ENCODE measurements at regions not wholly inside any gene's neighbourhood (a gene's known extent, or its start where the extent isn't known, plus 50 kb on each side); places are given as distances from the start of the nearest gene placed in this dataset.

DNA sequence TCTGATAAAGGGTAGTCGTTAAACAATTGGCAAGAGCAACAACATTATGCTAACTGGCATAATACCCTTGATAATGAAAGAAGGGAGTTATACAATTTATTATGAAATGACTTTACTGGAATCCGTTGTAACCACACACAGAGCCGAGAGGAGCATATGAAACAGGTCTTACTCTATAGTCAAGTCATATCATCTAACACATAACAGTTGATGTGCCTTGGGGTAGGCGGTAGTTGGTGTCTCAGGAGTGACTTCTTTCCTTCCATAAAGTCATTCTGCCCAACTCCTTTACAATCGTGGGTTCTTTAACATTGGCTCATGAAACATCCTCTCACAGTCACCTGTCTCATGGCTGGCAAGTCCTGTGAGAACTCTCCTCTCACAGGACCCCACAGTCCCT is 225.2 kb downstream of the LTN1 start:
- H3K4me3 Mint-ChIP-seq: no peak overlapping the region
- ATAC-seq (ENCODE audit: low read depth) (no peak), DNase-seq (ENCODE audit: low spot score in 2 of 2) (no peak)
- H3K27me3 Mint-ChIP-seq: no peaks in the 10 kb centered on the region
- peaks cover 5% of the 10 kb centered on the region for H3K9me3 Mint-ChIP-seq
- H3K27ac Mint-ChIP-seq: no peak overlapping the region
- H3K36me3 Mint-ChIP-seq: peaks cover 10% of the 10 kb centered on the region
- peaks cover 2% of the 10 kb centered on the region for H3K4me1 Mint-ChIP-seq

DNA sequence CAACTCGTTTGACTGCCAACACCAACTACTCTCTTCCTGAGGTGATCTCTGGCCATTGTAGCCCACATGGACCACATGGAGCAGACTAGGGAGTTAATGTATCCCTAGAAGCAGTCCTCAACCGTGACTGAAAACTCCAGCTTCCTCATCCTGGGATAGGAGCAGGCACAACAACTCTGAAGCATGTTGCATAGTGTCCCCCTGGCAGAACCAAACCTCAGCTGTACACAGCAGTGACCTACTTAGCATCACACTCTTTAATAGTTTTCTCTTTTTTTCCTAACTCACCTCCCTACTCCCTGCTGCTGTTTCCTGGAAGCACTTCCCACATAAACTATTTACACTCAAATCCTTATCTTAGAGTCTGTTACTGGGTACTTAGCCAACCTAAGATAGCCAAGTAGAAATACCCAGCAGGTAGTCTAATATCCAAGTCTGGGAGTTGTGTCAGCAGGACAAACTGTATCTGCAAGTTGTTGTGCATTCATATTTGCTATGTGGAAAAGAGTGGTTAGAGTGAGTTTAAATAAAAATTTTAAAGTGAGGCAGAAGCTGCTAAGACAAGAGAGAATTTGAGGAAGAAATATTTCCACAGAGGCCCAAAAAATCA is 228.8 kb downstream of the LTN1 start:
- no peak overlapping the region for H3K27ac Mint-ChIP-seq
- H3K9me3 Mint-ChIP-seq: peaks cover 6% of the 10 kb centered on the region
- H3K4me1 Mint-ChIP-seq: peaks cover 2% of the 10 kb centered on the region
- no peak overlapping the region for H3K4me3 Mint-ChIP-seq
- H3K36me3 Mint-ChIP-seq: peaks cover 12% of the 10 kb centered on the region
- ATAC-seq (ENCODE audit: low read depth) (no peak), DNase-seq (ENCODE audit: low spot score in 2 of 2) (no peak)
- H3K27me3 Mint-ChIP-seq: no peaks in the 10 kb centered on the region

DNA sequence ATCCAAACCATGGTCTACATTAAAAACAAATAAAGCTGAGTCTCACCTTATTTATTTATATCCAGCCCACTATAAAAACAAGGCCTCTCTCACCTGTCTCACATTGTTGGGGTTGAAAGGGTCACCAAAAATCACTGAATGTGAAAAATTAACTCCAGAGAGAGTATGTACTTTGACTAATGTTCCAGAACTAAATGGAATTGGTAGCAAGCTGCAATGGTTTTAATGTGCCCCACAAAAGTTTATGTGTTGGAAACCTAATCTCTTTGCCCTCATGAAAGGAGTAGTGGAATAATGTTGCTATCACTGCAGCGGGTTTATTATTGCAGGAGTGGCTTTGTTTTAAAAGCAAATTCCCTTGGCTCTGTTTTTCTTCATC is 230.3 kb downstream of the LTN1 start:
- Mint-ChIP-seq H3K27ac (no peak overlapping the region), H3K36me3 (peaks cover 12% of the 10 kb centered on the region), H3K4me3 (no peak overlapping the region), H3K27me3 (no peaks in the 10 kb centered on the region), H3K9me3 (peaks cover 6% of the 10 kb centered on the region), H3K4me1 (peaks cover 2% of the 10 kb centered on the region)
- DNase-seq (ENCODE audit: low spot score in 2 of 2): no peak
- ATAC-seq (ENCODE audit: low read depth): no peak

DNA sequence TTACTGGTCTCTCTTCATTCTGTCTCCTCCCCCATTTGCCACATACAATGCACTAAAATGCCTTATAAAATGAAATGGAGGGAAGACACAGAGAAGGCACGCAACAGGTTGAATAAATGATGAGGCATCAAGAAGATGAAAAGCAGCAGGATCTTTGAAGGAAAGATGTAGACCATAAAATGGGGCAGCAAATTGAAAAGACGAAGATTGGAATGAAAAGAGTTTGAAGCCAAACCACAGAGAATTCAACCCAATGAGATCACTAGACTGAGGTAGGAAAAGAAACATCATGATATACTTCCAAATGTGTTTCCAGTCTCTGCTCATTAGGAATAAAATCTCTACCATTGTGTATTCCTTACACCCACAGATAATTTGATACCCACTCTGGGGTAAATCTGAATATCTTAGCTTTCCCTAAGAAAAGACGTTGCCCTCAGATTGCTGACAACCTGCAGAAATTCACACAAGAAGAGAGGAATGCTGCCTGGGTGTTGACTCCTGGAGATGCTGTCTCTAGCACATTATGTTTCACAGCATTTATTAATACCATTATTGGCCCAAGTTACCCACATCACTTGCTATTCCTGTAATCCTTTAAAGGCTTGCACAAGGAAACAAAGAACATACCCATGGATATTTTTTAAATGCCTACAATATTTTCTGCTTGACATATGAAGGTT is 230.9 kb downstream of the LTN1 start:
- DNase-seq (ENCODE audit: low spot score in 2 of 2): no peak

DNA sequence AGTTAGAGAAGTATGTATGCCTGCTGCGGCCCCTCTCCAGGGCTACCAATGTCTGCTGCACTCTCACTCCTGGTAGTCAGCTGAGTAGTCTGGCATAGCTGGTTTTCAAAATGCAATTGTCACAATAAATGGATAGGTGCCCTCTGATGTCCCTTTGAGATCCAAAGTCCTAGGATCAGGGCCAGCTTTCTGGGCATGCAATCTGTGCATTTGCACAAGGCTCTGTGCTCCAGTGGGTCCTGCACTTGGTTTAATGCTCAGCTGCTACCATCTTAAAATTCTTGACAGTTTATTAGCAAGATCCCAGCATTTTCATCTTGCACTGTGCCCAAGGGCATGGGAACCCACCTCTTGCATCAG is 233.8 kb downstream of the LTN1 start:
- ATAC-seq (ENCODE audit: low read depth) (no peak), DNase-seq (ENCODE audit: low spot score in 2 of 2) (no peak)
- Mint-ChIP-seq H3K36me3 (peaks cover 6% of the 10 kb centered on the region), H3K4me1 (peaks cover 2% of the 10 kb centered on the region), H3K27ac (no peak overlapping the region), H3K4me3 (no peak overlapping the region), H3K9me3 (peaks cover 1% of the 10 kb centered on the region), H3K27me3 (no peaks in the 10 kb centered on the region)

More for the DNA sequence above, 230.9 kb downstream of the LTN1 start:
- Mint-ChIP-seq H3K36me3 (peaks cover 10% of the 10 kb centered on the region), H3K4me3 (no peak overlapping the region), H3K27me3 (no peaks in the 10 kb centered on the region), H3K27ac (no peak overlapping the region), H3K9me3 (peaks cover 6% of the 10 kb centered on the region), H3K4me1 (peaks cover 2% of the 10 kb centered on the region)
- ATAC-seq (ENCODE audit: low read depth): no peak

DNA sequence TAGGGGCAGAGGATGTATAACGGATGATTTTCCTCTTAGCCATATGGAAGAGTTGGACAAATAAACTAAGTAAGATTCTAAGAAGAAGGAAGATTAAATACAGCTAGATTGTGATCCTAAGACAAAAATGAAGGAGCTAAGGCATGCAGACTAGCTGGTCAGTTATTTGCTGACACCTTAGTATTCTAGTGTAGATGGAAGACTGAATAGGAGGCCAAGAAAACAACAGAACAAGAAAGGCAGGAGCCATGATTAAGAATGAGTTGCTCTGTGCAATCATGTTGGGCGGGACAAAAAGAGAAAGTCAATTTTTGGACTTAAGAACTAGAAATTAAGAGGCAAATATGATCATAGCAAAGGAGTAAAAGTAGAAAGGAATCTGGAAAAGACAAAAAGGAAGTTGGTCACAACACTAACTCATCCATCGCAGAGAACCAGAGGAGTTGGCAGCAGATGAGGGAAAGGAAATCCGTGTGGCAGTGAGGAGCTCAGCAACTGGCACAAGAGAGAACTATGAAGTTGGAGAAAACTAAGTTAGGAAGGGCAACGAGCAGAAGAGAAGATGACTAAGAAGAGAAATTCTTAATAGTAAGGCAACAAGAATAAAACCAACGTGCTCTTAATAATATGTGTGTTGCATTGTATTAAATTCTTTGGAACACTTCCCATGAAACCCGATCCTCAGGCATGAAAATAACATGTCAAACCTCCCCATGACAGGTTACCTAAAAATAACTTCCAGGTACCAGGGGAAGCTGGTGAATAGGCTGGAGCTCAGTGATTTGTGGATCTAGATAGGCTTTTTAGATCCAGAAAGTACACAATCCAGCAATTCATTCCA is 234.4 kb downstream of the LTN1 start:
- Mint-ChIP-seq H3K27me3 (no peaks in the 10 kb centered on the region), H3K36me3 (peaks cover 6% of the 10 kb centered on the region), H3K4me1 (peaks cover 2% of the 10 kb centered on the region), H3K9me3 (peaks cover 1% of the 10 kb centered on the region), H3K27ac (no peak overlapping the region), H3K4me3 (no peak overlapping the region)
- ATAC-seq (ENCODE audit: low read depth): no peak
- no peak for DNase-seq (ENCODE audit: low spot score in 2 of 2)

DNA sequence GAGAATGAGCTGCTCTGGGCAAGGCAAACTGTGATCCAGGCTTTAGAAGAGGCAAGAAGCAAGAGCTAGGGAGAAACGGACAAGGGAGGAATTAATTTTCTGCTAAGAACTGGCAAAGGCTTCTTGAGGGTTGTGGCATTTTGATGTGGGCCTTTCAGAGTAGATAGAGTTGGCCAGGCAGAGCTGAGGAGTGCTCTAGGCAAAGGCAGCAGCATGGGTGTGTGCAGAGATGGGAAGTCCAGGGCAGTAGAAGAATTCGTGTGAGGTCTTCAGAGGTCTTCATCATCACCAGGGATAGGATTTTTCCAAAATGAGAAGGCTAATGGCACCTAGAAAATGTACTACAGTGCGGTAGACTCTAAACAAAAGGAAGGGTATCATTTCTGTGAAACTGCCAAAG is 237.8 kb downstream of the LTN1 start:
- no peaks in the 10 kb centered on the region for H3K27me3 Mint-ChIP-seq
- no peak overlapping the region for H3K4me3 Mint-ChIP-seq
- no peak overlapping the region for H3K27ac Mint-ChIP-seq
- DNase-seq (ENCODE audit: low spot score in 2 of 2) (no peak), ATAC-seq (ENCODE audit: low read depth) (no peak)
- H3K4me1 Mint-ChIP-seq: no peaks in the 10 kb centered on the region
- peaks cover 1% of the 10 kb centered on the region for H3K9me3 Mint-ChIP-seq
- H3K36me3 Mint-ChIP-seq: peaks cover 3% of the 10 kb centered on the region

DNA sequence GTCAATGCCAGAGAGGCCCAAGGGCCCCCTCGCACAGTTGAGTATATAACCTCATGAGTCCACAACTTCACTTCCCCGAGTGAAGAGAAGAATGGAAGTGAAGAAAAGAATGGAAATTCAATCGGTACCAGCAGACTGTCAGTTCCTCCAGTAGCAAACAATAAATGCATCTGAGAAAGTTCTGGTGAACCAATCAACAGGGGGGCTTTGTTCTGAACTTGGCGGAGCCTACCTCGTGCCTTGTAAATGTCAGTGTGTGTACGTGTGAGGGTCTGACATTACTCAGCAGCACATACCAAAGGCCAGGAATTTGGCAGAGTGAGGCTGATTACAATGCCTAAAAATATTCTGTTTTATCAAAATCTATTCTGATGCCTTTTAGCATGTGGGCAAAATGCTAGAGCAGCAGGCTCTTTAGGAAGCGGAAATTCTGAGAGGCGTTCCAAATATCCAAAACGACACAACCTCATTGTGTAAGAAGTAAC is 238.5 kb downstream of the LTN1 start:
- Mint-ChIP-seq H3K4me1 (no peaks in the 10 kb centered on the region), H3K27ac (no peak overlapping the region)

DNA sequence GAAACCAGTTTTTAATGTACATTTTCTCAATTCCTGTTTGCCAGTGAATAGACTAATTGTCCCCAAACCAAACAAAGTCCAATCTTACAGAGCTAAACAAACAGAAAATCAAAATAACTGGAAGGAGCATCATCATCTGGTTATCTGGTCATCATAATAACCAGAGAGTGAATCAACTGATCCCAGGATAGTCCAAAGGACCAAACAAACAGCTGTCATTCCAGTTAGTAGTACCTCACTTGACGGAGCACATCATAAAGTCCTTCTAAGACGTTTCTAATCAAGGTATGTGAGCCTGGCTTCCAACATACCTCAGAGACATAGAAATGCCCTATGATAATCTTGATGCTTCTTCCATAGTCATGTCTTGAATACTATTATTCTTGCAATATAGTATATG is 240.5 kb downstream of the LTN1 start:
- Mint-ChIP-seq H3K9me3 (no peaks in the 10 kb centered on the region), H3K27ac (no peak overlapping the region), H3K27me3 (no peaks in the 10 kb centered on the region), H3K4me1 (no peaks in the 10 kb centered on the region), H3K36me3 (no peaks in the 10 kb centered on the region), H3K4me3 (no peak overlapping the region)
- no peak for ATAC-seq (ENCODE audit: low read depth)
- DNase-seq (ENCODE audit: low spot score in 2 of 2): no peak

More for the DNA sequence above, 238.5 kb downstream of the LTN1 start:
- DNase-seq (ENCODE audit: low spot score in 2 of 2): no peak
- no peak for ATAC-seq (ENCODE audit: low read depth)
- H3K27me3 Mint-ChIP-seq: no peaks in the 10 kb centered on the region
- no peak overlapping the region for H3K4me3 Mint-ChIP-seq
- no peaks in the 10 kb centered on the region for H3K36me3 Mint-ChIP-seq
- no peaks in the 10 kb centered on the region for H3K9me3 Mint-ChIP-seq

DNA sequence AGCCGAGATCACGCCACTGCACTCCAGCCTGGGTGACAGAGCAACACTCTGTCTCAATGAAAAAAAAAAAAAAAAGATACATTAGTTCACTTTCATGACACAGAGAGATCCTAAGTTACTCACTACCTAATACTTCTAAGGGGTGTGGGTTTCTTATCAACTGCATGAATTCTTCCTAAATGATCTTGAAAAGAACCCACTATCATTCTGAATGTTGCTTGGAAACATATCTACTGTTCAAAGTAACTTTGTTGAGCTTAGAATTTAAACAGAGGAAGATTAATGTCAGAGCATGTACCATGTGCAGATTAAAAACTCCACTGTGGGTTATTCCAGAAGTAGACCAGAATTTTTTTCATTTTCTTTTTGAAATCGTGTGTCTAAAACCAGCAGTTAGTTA is 241.5 kb downstream of the LTN1 start:
- Mint-ChIP-seq H3K4me1 (no peaks in the 10 kb centered on the region), H3K27me3 (no peaks in the 10 kb centered on the region), H3K9me3 (no peaks in the 10 kb centered on the region), H3K4me3 (no peak overlapping the region), H3K36me3 (no peaks in the 10 kb centered on the region), H3K27ac (no peak overlapping the region)
- no peak for DNase-seq (ENCODE audit: low spot score in 2 of 2)
- no peak for ATAC-seq (ENCODE audit: low read depth)

DNA sequence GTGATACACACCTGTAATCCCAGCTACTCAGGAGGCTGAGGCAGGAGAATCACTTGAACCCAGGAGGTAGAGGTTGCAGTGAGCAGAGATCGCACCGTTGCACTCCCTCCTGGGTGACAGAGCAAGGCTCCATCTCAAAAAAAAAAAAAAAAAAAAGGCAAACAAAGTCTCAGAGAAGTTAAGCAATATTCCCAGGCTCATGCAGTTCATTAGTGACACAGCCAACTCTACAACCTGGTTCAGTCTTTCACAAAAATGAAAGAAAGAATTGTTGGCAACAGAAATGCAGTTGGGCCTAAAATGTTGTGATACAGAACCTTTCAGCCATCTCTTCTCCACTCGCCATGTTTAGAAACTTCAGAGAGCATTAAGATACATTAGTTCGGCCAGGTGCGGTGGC is 242.1 kb downstream of the LTN1 start:
- Mint-ChIP-seq H3K27me3 (no peaks in the 10 kb centered on the region), H3K27ac (no peak overlapping the region), H3K36me3 (no peaks in the 10 kb centered on the region), H3K4me1 (no peaks in the 10 kb centered on the region), H3K4me3 (no peak overlapping the region), H3K9me3 (no peaks in the 10 kb centered on the region)
- ATAC-seq (ENCODE audit: low read depth) (no peak), DNase-seq (ENCODE audit: low spot score in 2 of 2) (no peak)

DNA sequence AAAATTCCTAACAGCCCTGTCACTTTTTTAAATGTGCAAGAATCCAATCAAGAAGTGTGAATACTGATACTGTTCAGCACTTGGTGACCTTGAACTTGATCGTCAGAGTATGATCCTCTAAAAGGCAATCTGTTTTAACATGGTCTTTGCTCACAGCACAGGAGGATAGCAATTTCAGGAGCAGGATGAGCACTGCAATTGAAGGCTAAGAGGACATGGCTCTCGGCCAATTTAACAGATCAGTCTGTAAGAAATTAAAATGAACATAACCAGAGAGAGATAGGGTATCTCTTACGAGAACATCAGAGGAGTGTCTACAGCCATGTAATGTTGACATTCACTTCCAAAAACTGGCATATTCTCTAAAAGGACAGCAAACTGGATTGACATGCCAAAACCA is 243.1 kb downstream of the LTN1 start:
- ATAC-seq (ENCODE audit: low read depth): no peak
- DNase-seq (ENCODE audit: low spot score in 2 of 2): no peak
- Mint-ChIP-seq H3K27me3 (no peaks in the 10 kb centered on the region), H3K4me3 (no peak overlapping the region), H3K36me3 (no peaks in the 10 kb centered on the region), H3K4me1 (no peaks in the 10 kb centered on the region), H3K9me3 (no peaks in the 10 kb centered on the region), H3K27ac (no peak overlapping the region)

DNA sequence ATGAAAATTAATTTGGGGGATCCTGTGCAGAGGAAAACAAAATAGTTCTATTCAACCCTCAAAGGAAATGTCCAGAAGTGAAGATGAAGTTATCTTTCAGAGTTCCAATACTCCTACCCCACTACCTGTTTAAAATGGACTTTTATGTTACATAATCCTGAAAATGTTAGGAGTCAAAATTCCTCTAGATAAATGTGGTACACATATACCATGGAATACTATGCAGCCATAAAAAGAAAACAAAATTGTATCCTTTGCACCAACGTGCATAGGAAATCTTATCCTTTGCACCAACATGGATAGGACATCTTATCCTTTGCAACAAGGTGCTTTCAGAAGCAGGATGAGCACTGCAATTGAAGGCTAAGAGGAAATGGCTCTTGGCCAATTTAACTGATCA is 245.2 kb downstream of the LTN1 start:
- no peak for DNase-seq (ENCODE audit: low spot score in 2 of 2)
- Mint-ChIP-seq H3K9me3 (no peaks in the 10 kb centered on the region), H3K27ac (no peak overlapping the region), H3K4me3 (no peak overlapping the region), H3K36me3 (no peaks in the 10 kb centered on the region), H3K27me3 (no peaks in the 10 kb centered on the region), H3K4me1 (no peaks in the 10 kb centered on the region)
- ATAC-seq (ENCODE audit: low read depth): no peak

DNA sequence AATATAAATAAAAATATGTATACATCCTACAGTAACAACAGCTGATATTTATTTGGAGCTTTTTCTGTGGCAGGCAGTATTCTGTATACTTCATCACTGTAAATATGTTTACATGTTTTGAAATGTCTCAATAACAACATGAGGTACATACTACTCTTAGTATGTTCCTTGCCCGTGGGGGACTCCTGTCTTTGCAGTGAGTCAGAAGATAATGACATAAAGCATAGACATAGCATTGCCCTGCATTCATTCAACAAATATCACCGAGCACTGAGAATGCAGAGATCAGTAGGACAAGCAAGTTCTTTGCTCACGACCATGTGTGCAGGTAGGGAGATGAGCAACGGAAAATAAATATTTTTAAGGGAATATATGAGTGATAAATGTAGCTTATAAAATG is 246.5 kb downstream of the LTN1 start:
- no peak for ATAC-seq (ENCODE audit: low read depth)
- Mint-ChIP-seq H3K4me1 (no peaks in the 10 kb centered on the region), H3K27me3 (no peaks in the 10 kb centered on the region), H3K27ac (no peak overlapping the region), H3K36me3 (no peaks in the 10 kb centered on the region), H3K9me3 (no peaks in the 10 kb centered on the region), H3K4me3 (no peak overlapping the region)
- DNase-seq (ENCODE audit: low spot score in 2 of 2): no peak
